NB4 (cell line): ENCODE measurements at regions not wholly inside any gene's neighbourhood (a gene's known extent, or its start where the extent isn't known, plus 50 kb on each side); places are given as distances from the start of the nearest gene placed in this dataset.

Experiments
- DNase-seq: peaks from one replicate; pipeline ENCODE4 v3.0.0; 2010; ENCODE audit warnings: low read depth
- H3K4me3 ChIP-seq: one replicate; pipeline ENCODE4 v1.5.1; 2011; ENCODE audit warnings: mild to moderate bottlenecking, low read depth, low read length, moderate library complexity
- CTCF ChIP-seq: IDR thresholded peaks from one replicate; pipeline ENCODE4 v1.5.1; 2012; ENCODE audit warnings: low read depth, low read length
- MAX ChIP-seq: IDR thresholded peaks from 2 replicates; pipeline ENCODE4 v1.6.1; 2011; ENCODE audit warnings: low read depth, low read length
- MYC ChIP-seq: IDR thresholded peaks from 2 replicates; pipeline ENCODE4 v1.6.1; 2011; ENCODE audit warnings: low read depth, low read length
- POLR2A ChIP-seq: IDR thresholded peaks from 2 replicates; pipeline ENCODE4 v1.6.1; 2011; ENCODE audit warnings: mild to moderate bottlenecking; ENCODE audit not compliant: insufficient read length; ENCODE audit errors: extremely low read depth

- DNase-seq, result no peak
- no peak overlapping the region for H3K4me3 ChIP-seq
- TF ChIP-seq MAX (no peak), CTCF (no peak), MYC (no peak), POLR2A (no peak)
Observed at GRCh38 chr2:220272656-220273055, 645.2 kb downstream of the SLC4A3 start.

GRCh38 chr2:220273082-220273481, 645.7 kb downstream of the SLC4A3 start:
- no peak overlapping the region for H3K4me3 ChIP-seq
- TF ChIP-seq POLR2A (no peak), MAX (no peak), MYC (no peak), CTCF (no peak)
- DNase-seq, result no peak

- no peak for DNase-seq
- no peak for TF ChIP-seq POLR2A
- TF ChIP-seq MAX, result no peak
- no peak for TF ChIP-seq MYC
- no peak for TF ChIP-seq CTCF
Observed at GRCh38 chr2:220275454-220275853, 648.0 kb downstream of the SLC4A3 start.

GRCh38 chr2:220276741-220277444, 649.5 kb downstream of the SLC4A3 start:
- TF ChIP-seq MYC, result no peak
- no peak for TF ChIP-seq CTCF
- no peak for TF ChIP-seq MAX
- no peak for TF ChIP-seq POLR2A
- H3K4me3 ChIP-seq, result no peak overlapping the region
- DNase-seq, result no peak

More at GRCh38 chr2:220275454-220275853, 648.0 kb downstream of the SLC4A3 start:
- no peak overlapping the region for H3K4me3 ChIP-seq

- no peak overlapping the region for H3K4me3 ChIP-seq
- no peak for DNase-seq
- TF ChIP-seq MYC, result no peak
- TF ChIP-seq POLR2A, result no peak
- TF ChIP-seq CTCF, result no peak
- no peak for TF ChIP-seq MAX
Observed at GRCh38 chr2:220277445-220277975, 650.1 kb downstream of the SLC4A3 start.
